DMS53 treated with DMSO at 0.1 percent for 48 hours (cell line): ENCODE measurements at regions not wholly inside any gene's neighbourhood (a gene's known extent, or its start where the extent isn't known, plus 50 kb on each side); places are given as distances from the start of the nearest gene placed in this dataset.
"Not testable (repeated sequence)": the region's sequence is repeated elsewhere in the genome, so short reads cannot be mapped to it uniquely, and the experiment has no call there.

Source experiments
- DNase-seq: peaks from one replicate; lab custom pipeline; 2025; ENCODE audit not compliant: unreplicated experiment; lab: John Stamatoyannopoulos, UW

DNA sequence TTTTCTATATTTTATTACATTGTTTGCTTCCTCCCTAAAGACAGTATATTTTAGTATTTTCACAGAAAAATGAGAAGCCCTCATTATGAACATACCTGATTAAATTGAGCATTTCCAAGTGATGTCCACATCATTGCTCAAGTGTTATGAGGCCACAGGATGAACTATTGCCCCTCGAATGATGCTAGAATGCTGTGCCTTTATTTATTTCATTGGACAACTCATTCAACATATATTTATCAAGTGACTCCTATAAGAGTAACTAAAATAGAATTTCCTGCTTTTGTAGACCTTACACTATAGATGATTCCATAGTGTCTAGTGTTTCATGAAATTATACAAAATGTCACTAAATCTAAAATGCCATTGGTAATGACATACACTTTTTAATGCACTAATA is 187.8 kb upstream of the NOTCH2NLA start:
- DNase-seq = not testable (repeated sequence)

DNA sequence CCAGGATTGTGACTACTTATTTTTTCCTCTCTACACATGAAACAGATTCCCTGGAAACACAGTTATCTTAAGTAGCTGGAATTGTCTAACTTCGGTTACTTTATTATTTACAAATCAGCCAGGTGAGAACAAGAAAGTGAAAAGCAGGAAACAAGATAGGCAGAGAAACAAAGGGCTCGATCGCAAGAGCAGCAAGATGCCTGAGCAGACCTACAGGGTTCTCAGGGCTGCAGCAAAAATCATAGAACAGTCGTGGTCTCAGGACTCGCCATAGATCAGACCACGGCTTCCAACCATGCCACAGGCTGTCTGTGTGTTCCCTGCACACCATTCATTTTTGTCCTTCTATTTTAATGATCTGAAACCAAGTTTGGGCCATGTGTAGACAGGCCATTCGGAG is 186.2 kb upstream of the NOTCH2NLA start:
- DNase-seq = not testable (repeated sequence)

DNA sequence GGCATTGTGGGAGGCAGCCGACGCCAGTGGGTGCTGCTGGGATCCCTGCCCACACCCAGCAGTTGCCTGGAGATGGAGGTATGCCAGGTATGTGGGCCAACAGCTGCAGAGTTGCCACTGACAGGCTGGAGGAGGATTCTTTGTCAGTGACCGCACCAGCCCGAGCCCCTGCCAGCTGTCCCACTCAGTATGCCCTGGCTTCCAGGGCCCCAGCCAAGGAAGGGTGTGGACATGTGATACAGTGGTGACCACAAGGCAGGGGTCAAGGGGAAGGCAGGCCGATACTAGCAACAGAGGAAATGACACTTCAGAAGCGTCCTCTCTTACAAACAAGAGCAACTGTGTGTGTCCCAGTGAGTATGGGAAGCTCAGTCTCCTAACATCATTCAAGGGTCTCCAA is 185.1 kb upstream of the NOTCH2NLA start:
- not testable (repeated sequence) for DNase-seq

DNA sequence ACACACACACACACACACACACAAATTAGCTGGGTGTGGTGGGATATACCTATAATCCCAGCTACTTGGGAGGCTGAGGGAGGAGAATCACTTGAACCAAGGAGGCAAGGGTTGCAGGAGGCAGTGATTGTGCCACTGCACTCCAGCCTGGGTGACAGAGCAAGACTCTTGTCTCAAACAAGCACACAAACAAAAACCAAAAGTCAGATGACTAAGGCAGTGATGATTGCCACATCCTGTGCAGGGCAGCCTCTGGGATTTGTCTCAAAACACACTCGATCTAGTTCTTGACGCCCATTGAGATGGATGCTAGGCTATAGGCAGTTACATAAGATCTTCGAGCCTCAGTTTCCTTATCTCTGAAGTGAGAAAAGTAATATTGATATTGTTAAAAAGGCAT is 183.1 kb upstream of the NOTCH2NLA start:
- DNase-seq = not testable (repeated sequence)

DNA sequence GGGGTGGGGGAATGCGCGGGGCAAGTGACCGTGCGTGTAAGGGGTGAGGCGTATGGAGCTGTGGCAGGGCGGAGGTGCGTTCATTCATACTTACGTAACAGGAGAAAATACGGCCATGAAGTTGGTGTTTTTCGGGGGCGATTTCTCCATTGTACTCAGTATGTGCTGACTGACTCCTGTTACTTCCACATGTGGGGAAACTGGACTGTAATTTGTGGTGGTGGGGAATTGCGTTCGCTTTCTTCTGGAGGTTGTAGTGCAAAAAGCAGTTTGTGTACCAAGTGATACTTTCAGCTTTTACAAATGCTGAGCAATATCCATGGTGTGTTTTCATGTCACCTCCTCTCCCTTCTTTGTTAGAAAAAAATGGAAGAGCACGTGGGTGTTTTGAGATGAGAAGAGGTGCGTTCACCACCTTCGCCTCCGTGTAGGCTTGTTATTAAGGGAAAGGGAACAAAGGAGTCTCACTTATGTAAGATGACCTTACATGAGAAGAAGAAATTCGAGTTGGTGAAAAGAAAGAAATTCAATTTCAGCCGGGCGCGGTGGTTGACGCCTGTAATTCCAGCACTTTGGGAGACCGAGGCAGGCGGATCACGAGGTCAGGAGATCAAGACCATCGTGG is 181.1 kb upstream of the NOTCH2NLA start:
- DNase-seq = peak; percentile 42

DNA sequence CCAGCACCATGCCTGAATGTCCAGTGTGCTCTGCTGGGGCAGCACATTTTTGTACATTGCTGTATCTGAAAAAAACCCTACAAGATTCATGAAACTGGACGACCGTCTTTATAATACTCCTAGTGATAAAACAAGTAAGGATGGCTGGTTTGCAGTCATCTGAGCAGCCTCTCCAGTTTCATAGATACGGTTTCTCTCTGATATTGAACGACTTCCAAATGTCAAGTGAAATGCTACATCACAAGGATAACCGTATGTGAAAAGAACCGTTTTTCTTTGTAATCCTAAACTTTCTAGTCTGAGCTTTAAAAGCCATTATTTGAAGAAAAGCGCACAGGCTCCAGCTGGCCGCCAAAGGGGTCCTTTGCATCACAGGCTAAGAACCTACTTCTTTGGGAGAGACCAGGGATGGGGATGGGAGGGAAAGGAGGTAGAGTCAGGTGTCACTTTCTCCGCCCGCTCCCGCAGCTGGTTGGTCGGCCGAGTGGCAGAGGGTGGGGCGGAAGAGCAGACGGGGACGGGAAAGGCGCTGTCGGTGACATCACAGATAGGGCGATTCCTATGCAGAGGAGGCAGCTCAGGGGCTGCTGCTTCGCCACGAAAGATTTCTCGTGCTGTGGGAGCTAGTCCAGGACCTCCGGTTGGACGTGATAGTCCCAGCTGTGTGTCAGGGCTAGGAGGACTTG is 180.4 kb upstream of the NOTCH2NLA start:
- peak; percentile 66 for DNase-seq

DNA sequence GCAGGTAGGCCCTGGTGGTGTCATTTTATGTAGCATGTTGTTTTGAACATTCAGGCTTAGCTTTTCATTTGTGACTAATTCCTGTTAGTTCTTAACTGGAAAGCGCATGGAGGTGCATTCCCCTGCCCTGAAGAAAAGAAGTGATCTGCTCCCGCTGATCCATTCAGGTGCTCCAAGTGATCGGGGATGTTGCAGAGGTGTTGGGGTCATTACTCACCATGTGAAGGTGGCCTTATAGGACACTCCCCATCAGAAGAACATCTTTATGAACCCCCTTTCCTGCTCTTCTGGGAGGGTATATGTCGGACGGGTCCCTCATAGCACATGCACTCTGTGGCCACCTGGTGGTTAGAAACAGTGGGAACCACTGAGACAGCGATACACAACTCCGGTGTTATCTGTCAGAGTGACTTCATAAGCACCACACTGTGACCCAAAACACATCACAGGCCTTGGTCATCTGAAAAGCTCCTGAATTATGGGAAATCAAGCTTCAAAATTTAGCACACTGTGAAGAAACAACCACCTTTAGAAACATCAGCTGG is 172.5 kb upstream of the NOTCH2NLA start:
- not testable (repeated sequence) for DNase-seq

DNA sequence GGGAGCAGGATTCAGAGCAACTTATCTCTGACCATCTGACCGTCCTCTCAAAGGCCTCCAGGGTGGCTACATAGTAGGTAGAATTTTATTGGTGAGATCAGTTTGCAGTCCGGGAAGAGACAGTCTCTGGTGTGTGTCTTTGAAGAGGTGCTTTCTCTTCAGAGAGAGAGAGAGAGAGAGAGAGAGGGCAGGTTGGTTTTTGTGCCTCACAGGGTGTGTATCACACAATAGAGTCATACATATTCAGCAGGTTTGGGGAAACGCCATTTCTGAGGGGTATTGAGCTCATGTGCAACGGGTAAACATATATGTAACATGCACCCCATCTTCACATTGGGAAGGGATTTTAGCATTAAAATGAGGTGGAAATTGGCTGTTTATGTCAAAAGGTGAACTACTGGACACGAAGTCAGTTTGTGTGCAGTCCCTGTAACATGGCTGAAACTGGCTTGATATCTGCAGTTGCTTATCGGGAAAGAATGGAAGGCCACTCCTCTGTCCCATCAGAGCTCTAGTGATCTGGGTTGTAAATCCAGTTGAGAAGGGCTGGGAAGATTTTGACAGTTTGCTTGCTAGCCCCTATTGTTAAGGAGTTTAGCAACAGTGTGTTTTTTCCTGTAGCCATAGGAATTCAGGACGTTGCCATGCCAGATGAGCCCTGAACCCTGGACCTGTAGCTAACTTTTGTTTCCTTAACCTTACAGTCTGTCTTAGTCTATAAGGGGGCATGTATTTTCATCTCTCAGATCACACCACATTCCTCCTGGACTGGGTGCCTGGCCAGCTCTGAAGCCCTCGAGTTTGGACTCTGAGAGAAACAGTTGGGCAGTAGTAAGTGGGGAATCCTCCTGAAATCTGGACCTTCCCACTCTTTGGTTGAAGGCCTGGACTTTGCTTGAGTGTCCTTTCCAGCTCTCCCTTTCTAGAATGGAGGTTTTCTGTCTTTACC is 171.6 kb upstream of the NOTCH2NLA start:
- DNase-seq = not testable (repeated sequence)

DNA sequence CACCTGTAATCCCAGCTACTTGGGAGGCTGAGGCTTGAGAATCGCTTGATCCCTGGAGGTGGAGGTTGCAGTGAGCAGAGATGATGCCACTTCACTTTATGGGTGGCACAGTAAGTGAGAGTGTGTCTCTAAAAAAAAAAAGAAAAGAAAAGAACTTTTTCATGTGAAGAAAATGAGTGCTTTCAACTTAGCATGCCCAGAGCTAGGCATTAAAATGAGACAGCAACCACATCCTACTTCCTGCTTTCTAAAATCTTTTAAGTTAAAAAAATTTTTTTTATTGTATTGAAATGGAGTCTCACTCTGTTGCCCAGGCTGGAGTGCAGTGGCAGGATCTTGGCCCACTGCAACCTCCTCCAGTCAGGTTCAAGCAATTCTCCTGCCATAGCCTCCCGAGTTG is 170.4 kb upstream of the NOTCH2NLA start:
- DNase-seq = not testable (repeated sequence)

DNA sequence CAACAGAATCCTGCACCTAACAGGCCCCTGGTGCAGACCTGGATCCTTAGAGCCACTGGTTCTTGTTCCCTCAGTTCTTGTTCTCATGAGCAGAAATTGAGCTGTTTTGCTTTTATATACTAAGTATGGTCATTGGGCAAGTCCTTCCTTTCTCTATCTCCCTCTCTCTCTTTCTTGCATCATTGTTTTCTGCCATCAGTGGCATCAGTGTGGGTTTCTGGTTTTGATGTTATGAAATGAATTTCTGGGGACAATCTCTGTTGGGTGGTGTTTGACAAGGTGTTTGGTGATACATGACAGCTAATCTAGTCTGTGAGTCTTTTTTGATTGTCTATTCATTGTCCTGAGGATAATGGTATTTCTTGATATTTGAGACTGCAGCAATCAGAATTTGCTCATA is 168.0 kb upstream of the NOTCH2NLA start:
- not testable (repeated sequence) for DNase-seq

DNA sequence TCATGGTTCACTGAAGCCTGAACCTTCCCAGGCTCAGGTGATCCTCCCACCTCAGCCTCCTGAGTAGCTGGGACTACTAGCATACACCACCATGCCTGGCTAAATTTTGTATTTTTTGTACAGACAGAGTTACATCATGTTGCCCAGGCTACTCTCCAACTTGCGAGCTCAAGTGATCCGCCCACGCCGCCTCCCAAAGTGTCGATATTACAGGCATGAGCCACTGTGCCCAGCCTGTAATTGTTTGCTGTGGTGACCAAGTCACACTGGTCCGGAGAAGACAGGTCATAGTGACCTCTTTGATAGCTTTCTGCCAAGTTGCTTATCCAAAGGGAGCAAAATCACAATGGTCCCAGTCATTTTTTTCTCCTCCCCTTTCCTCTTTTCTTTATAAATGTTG is 167.4 kb upstream of the NOTCH2NLA start:
- not testable (repeated sequence) for DNase-seq

DNA sequence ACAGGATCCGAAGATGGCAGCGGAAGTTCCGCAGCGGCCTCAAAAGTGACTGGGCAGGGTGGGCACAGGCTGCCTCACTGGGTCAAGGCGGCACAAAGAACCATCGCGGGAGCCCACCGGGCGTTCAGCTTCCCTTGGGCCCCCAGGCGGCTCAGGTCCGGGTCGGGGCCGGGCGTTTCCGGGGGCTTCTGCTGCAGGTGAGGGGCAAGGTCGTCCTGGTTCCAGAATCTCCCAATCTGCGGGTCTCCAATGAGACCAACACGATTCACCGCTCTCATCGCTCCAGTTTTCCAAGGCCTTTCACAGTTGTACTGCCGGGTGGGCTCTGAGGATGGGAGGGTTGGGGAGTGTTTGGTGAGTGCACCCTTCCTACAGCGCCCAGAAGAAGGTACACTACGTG is 165.0 kb upstream of the NOTCH2NLA start:
- not testable (repeated sequence) for DNase-seq

DNA sequence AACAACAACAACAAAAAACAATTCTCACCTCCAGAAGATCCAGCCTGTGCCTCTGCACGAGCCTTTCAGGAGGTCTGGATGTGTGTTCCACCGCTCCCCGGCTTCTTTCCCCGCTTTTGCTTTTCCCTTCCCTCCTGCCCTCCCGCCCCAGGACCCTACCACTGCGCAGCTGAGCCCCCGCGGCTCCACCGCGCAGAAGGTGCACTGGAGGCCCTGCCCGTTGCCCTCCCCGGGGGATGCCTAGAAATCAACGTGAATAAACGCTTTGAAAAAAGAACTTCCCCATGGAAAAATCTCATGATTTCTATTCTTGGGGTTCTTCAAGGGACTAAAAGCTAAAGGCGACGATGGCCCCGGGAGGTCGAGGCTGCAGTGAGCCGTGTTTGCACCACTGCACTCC is 164.3 kb upstream of the NOTCH2NLA start:
- DNase-seq = not testable (repeated sequence)

DNA sequence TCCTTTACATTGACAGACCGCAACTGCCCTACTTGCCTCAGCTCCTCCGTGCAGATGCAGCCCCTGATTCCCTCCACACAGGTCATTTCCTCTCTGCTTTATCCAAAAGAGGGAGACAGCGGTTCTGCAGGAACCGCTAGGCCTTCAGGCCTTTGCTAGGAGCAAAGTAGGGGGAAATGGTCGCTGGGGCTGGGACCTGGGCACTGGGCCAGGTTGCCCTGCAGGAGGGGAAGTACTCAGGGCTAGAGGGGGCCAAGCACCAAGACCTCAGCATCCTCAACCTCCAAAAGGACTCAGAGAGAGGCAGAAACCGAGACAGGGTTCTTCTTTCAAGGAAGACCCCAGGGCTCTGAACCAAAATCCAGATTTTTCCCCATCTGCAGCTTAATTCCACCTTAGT is 160.4 kb upstream of the NOTCH2NLA start:
- not testable (repeated sequence) for DNase-seq

DNA sequence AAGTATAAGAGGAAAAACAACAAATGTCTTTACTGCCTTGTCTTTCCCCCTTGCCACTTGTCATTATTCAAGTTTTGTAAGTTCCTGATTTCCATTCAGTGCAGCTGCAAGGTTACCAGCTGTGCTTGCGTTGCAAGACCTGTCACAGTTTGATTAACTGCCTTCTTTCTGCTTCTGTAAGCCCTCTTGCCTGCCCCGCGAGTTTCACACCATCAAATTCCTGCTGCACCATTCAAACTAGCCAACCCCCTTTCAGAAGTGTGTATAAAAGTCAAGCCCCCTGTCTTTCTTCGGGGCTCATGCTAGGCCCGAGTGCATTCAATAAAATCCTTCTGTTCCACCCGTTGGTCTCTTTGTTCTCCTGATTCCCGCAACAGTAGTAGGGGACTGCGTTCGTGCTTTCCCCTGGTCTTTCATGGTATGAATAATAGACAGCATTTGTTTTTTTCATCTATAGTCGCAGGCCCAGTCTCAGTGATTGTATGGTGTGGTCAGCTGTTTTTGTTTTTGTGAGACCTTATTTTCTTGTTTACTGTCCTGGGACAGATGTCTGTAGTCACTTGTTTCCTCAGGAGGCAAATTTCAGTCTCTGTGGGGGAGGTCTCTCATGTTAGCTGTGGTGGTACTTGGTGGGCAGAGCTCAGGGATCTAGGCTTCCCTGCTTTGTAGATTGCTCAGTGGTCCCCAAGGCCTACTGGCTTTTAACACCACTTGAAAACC is 159.1 kb upstream of the NOTCH2NLA start:
- not testable (repeated sequence) for DNase-seq

DNA sequence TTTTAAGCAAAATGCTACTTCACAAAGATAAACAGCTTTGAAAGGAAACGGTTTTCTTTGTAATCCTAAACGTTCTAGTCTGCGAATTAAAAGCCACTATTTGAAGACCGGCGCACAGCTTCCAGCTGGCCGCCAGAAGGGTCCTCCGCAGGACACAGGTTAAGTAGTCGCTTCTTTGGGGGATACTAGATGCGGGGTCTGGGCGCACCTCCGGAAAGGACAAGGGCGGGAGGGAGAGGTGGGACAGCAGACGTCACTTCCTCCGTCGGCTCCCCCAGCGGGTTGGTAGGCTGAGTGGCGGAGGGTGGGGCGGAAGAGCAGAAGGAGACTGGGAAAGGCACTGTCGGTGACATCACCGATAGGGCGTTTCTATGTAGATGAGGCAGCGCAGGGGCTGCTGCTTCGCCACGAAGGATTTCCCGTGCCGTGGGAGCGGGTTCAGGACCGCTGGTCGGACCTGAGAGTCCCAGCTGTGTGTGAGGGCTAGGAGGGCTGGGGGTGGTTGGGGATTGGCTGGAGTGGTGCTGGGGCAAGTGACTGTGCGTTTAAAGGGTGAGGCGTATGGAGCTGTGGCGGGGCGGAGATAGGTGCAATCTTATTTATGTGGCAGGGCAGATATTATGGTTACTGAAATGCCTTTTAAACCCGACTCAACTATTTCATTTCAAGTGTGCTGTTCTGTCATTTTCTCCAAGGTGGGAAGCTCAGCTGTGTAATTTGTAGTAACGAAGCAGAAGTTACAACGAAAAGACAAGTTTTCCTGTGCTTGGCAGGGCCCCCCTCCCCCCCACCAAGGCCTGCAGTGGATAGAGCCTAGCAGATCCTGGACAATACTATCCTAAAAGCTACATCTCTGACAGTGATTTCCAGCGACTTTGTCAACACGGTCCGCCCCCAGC is 158.3 kb upstream of the NOTCH2NLA start:
- DNase-seq = peak; percentile 51

DNA sequence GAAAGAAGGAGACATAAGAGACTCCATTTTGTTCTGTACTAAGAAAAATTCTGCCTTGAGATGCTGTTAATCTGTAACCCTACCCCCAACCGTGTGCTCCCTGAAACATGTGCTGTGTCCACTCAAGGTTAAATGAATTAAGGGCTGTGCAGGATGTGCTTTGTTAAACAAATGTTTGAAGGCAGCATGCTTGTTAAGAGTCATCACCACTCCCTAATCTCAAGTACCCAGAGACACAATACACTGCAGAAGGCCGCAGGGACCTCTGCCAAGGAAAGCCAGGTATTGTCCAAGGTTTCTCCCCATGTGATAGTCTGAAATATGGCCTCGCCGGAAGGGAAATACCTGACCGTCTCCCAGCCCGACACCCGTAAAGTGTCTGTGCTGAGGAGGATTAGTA is 152.4 kb upstream of the NOTCH2NLA start:
- peak; percentile 9 for DNase-seq

DNA sequence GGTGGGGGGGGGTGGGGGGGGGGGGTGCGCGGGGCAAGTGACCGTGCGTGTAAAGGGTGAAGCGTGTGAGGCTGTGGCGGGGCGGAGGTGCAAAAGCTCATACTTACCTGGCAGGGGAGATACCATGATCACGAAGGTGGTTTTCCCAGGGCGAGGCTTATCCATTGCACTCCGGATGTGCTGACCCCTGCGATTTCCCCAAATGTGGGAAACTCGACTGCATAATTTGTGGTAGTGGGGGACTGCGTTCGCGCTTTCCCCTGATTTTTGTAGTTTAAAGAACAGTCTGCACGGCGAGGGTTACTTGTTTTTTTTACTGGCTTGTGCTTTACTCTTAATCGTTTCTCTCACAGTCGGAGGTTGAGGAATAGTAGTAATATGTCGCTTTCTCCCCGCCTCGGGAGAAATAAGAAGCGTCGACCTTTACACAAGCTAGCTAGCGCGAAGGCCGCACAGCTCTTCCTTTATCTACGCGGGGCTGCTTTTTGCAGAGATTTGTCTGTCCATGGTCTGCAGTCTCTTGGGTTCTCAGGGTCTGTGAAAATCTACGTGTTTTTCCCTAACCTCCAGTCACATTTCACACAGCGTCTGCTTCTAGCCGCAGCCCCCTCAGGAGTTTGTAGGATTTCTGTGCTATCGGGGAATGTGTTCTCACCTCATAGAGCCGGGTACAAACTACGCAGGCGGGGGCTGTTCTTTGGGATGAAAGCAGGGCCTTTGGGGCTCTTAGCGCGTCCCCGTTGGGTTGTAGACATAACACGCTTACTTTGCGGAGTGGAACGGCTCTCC is 148.1 kb upstream of the NOTCH2NLA start:
- DNase-seq = peak; percentile 87

DNA sequence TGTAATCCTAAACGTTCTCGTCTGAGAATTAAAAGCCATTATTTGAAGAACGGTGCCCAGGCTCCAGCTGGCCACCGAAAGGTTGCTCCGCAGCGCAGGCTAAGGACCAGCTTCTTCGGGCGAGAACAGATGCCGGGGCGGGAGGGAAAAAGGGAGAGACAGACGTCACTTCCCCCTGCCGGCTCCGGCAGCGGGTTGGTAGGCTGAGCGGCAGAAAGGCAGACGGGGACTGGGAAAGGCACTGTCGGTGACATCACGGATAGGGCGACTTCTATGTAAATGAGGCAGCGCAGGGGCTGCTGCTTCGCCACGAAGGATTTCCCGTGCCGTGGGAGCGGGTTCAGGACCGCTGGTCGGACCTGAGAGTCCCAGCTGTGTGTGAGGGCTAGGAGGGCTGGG is 147.5 kb upstream of the NOTCH2NLA start:
- DNase-seq = peak; percentile 55
